Adrenal gland (tissue), 9 donors: ENCODE measurements at regions not wholly inside any gene's neighbourhood (a gene's known extent, or its start where the extent isn't known, plus 50 kb on each side); places are given as distances from the start of the nearest gene placed in this dataset.
"Not testable (repeated sequence)": the region's sequence is repeated elsewhere in the genome, so short reads cannot be mapped to it uniquely, and the experiment has no call there.

ENCODE experiments used
- DNase-seq, 7 donors: peaks; one replicate each; pipeline ENCODE4 v3.0.0-alpha.2; 2019 to 2020
- H3K27ac ChIP-seq, 5 donors: fragments of 200-600 bp; sonication (generic) in 4 of 5; 1 replicate in 3 of 5; 2 replicates in 2 of 5; pipeline versions ENCODE4 v1.5.1 to v1.8.0; 2016 to 2020; ENCODE audit warnings: mild to moderate bottlenecking in 1 of 5
- H3K27me3 ChIP-seq: fragments of 200-600 bp; 2 replicates; pipeline ENCODE4 v1.8.0; 2021
- H3K36me3 ChIP-seq, 2 donors: fragments of 200-600 bp; replicated peaks in 1 of 2; 1 replicate in 1 of 2; 2 replicates in 1 of 2; pipeline versions ENCODE4 v1.5.1 to v1.8.0; 2018 to 2022
- H3K4me1 ChIP-seq, 2 donors: fragments of 200-600 bp; replicated peaks in 1 of 2; 1 replicate in 1 of 2; 2 replicates in 1 of 2; pipeline versions ENCODE4 v1.5.1 to v1.8.0; 2018 to 2021
- H3K4me3 ChIP-seq, 4 donors: fragments of 200-600 bp; sonication (generic) in 3 of 4; one replicate each; pipeline ENCODE4 v1.5.1; 2016 to 2018
- H3K9me3 ChIP-seq, 3 donors: fragments of 200-600 bp; sonication (generic) in 1 of 3; replicated peaks in 1 of 3; 1 replicate in 2 of 3; 2 replicates in 1 of 3; pipeline versions ENCODE4 v1.5.1 to v1.8.0; 2016 to 2021
- POLR2A ChIP-seq, 2 donors: fragments of 450-650 bp; IDR thresholded peaks; one replicate each; pipeline ENCODE4 v1.6.1; 2017; ENCODE audit warnings: antibody characterized with exemption in 2 of 2, mild to moderate bottlenecking in 2 of 2, moderate library complexity in 1 of 2
- WGBS, 4 donors: extraction: QIAGEN DNeasy Blood & Tissue Kit in 2 of 4; methylation state at CpG; one replicate each; pipeline versions ENCODE4 v1.1.5 to v1.1.7; 2013 to 2017; 5-methylcytosine and 5-hydroxymethylcytosine counted together
- intact Hi-C, 2 donors: fragments of 100-400 bp; cut with DNase I; formaldehyde crosslinking; loops; one replicate each; pipeline versions ENCODE4 v1.14.1 to v1.15.0; 2022 to 2023
- TF ChIP-seq, protein P1 (sequence below), 6 experiments: fragments of 450-650 bp in 4 of 6; fragments of 200-600 bp in 2 of 6; sonication (generic) in 1 of 6; IDR thresholded peaks; 1 replicate in 5 of 6; 2 replicates in 1 of 6; pipeline versions ENCODE4 v1.5.1 to v1.8.0; 2016 to 2021; ENCODE audit warnings: antibody characterized with exemption in 6 of 6, mild to moderate bottlenecking in 2 of 6, moderate library complexity in 1 of 6
- donor health status: healthy with polysubstance abuse.
- donor health status: Bipolar disorder and iron deficiency.
- donor health status: DM: yes; HTN: yes; CAD: no.
- donor health status: DM: no; HTN: no; CAD: no.
- donor health status: DM: no; HTN: no; CAD: no.

DNA sequence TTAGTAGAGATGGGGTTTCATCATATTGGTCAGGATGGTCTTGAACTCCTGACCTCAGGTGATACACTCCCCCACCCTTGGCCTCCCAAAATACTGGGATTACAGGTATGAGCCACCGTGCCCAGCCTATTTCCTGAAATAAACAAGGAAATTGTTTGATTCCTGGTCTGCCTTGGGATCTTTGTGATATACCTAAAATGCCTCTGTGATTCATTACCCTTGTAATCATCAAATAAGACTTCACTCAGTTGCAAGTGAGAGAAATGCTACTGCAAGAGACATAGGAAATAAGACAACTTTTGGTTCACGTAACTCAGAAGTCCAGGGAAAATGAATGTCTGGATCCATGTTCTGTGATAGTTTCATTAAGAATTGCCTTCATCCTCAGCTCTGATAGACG is 173.2 kb upstream of the MARCKS start:
- Histone ChIP-seq H3K27ac (no peak overlapping the region), H3K4me3 (no peak overlapping the region), H3K9me3 (no peaks in the 10 kb centered on the region), H3K27me3 (no peaks in the 10 kb centered on the region), H3K4me1 (no peaks in the 10 kb centered on the region), H3K36me3 (no peaks in the 10 kb centered on the region)
- no peak for DNase-seq
- no peak for TF ChIP-seq POLR2A (IDR thresholded peaks at IDR 0.05)
- TF ChIP-seq, protein P1, sequence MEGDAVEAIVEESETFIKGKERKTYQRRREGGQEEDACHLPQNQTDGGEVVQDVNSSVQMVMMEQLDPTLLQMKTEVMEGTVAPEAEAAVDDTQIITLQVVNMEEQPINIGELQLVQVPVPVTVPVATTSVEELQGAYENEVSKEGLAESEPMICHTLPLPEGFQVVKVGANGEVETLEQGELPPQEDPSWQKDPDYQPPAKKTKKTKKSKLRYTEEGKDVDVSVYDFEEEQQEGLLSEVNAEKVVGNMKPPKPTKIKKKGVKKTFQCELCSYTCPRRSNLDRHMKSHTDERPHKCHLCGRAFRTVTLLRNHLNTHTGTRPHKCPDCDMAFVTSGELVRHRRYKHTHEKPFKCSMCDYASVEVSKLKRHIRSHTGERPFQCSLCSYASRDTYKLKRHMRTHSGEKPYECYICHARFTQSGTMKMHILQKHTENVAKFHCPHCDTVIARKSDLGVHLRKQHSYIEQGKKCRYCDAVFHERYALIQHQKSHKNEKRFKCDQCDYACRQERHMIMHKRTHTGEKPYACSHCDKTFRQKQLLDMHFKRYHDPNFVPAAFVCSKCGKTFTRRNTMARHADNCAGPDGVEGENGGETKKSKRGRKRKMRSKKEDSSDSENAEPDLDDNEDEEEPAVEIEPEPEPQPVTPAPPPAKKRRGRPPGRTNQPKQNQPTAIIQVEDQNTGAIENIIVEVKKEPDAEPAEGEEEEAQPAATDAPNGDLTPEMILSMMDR (IDR thresholded peaks at IDR 0.05), result no peak
- intact Hi-C loops, result no loop called here
- 86 to 93% (median 90%) methylated on average over 3 of the region's 3 CpGs for WGBS, 4 donors

DNA sequence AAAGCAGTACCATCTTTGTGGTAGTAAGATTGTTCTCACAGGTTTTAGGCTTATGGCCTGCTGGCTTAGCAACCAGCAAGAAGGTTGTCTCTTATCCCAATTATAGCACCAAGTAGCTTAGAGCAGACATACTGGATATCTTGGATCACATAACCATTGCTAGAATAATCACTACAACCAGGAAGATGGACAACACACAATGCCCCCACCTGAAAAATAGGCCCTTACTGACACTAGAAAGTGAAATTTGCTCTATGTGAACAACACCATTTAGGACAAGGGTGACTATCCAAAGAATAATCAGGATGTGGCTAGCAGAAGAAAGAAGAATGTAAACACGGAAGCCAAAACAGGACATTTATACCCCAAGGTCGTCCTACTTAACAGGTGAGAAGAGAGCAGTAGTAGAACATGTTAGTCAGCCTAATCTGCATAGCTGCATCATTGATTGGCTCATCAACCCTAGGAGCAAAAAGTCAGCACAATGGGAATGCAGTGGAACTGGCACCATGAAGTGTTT is 172.7 kb upstream of the MARCKS start:
- no peak for TF ChIP-seq POLR2A (IDR thresholded peaks at IDR 0.05)
- TF ChIP-seq, protein P1 (IDR thresholded peaks at IDR 0.05), result no peak
- whole genome bisulfite sequencing, 4 donors, result 59 to 71% (median 66%) methylated on average over 2 of the region's 2 CpGs
- intact Hi-C loops, result no loop called here
- no peak overlapping the region for H3K4me3 ChIP-seq
- no peaks in the 10 kb centered on the region for H3K36me3 ChIP-seq
- H3K27me3 ChIP-seq, result no peaks in the 10 kb centered on the region
- no peaks in the 10 kb centered on the region for H3K4me1 ChIP-seq
- no peaks in the 10 kb centered on the region for H3K9me3 ChIP-seq
- H3K27ac ChIP-seq, result no peak overlapping the region
- no peak for DNase-seq

GRCh38 chr6:113686049-113686448 is 171.1 kb upstream of the MARCKS start:
- Histone ChIP-seq H3K4me1 (no peaks in the 10 kb centered on the region), H3K27ac (no peak overlapping the region), H3K36me3 (no peaks in the 10 kb centered on the region), H3K4me3 (no peak overlapping the region), H3K9me3 (no peaks in the 10 kb centered on the region), H3K27me3 (no peaks in the 10 kb centered on the region)
- 75 to 93% (median 85%) methylated on average over 1 of the region's 1 CpG for WGBS, 4 donors
- TF ChIP-seq, protein P1 (IDR thresholded peaks at IDR 0.05), result no peak
- TF ChIP-seq POLR2A (IDR thresholded peaks at IDR 0.05), result no peak
- intact Hi-C loops, result no loop called here
- DNase-seq, result no peak

DNA sequence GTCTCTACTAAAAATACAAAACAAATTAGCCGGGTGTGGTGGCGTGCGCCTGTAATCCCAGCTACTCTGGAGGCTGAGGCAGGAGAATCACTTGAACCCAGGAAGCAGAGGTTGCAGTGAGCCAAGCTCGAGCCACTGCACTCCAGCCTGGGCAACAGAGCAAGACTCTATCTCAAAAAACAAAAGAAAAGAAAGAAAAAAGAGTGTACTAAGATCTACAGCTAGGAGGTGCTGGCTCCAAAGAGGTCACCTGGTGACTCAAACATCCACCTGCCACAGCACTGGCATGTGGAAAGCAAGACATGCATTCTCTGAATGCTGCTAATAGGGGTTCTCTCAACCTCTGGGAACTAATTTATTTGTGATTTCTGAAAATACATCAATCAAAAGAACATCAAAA is 167.5 kb upstream of the MARCKS start:
- H3K4me1 ChIP-seq, H3K36me3 ChIP-seq, H3K9me3 ChIP-seq, H3K4me3 ChIP-seq, H3K27ac ChIP-seq, intact Hi-C loops, H3K27me3 ChIP-seq, DNase-seq: not testable (repeated sequence)
- WGBS, 4 donors, result 76 to 90% (median 87%) methylated on average over 4 of the region's 4 CpGs
